ENCODE measurements at regions not wholly inside any gene's neighbourhood (a gene's known extent, or its start where the extent isn't known, plus 50 kb on each side); places are given as distances from the start of the nearest gene placed in this dataset.

DNA sequence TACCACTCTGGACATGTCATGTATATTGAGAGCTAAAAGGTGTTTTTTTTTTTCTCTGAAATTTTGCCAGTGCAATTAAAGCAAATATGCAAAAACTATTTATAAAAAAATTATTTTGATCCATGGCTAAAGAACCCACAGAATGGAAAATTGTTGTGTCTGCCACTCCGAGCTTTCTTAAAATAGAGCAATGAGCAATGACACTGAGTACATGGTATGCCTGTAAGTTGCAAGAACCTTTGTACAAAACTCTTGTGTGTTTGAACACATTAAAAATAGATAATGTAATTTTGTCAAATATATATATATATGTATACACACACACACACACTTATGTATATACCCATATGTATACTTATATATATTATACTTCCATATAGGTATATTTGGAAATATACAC is 1530.9 kb upstream of the B3GALT2 start:
- TF ChIP-seq, protein P1, sequence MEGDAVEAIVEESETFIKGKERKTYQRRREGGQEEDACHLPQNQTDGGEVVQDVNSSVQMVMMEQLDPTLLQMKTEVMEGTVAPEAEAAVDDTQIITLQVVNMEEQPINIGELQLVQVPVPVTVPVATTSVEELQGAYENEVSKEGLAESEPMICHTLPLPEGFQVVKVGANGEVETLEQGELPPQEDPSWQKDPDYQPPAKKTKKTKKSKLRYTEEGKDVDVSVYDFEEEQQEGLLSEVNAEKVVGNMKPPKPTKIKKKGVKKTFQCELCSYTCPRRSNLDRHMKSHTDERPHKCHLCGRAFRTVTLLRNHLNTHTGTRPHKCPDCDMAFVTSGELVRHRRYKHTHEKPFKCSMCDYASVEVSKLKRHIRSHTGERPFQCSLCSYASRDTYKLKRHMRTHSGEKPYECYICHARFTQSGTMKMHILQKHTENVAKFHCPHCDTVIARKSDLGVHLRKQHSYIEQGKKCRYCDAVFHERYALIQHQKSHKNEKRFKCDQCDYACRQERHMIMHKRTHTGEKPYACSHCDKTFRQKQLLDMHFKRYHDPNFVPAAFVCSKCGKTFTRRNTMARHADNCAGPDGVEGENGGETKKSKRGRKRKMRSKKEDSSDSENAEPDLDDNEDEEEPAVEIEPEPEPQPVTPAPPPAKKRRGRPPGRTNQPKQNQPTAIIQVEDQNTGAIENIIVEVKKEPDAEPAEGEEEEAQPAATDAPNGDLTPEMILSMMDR (IDR thresholded peaks at IDR 0.05): no peak
- TF ChIP-seq EZH2 (IDR thresholded peaks at IDR 0.05): no peak
- no peak for TF ChIP-seq EZH2phosphoT487 (IDR thresholded peaks at IDR 0.05)

Data from neural progenitor cell (in vitro differentiated cells).